ENCODE measurements at regions not wholly inside any gene's neighbourhood (a gene's known extent, or its start where the extent isn't known, plus 50 kb on each side); places are given as distances from the start of the nearest gene placed in this dataset.
"Not testable (repeated sequence)": the region's sequence is repeated elsewhere in the genome, so short reads cannot be mapped to it uniquely, and the experiment has no call there.

GRCh38 chr6:28691991-28692390 is 166.3 kb downstream of the GPX5 start:
- not testable (repeated sequence) for TF ChIP-seq EZH2 (IDR thresholded peaks at IDR 0.05; ENCODE audit: low read length, unreplicated experiment); CTCF (conservative IDR thresholded peaks at IDR 0.05; ENCODE audit: low read depth, low read length); EZH2phosphoT487 (IDR thresholded peaks at IDR 0.05; ENCODE audit: borderline replicate concordance, low read length)

All from PC-3 (cell line).